NCI-H2196 (cell line): ENCODE measurements at regions not wholly inside any gene's neighbourhood (a gene's known extent, or its start where the extent isn't known, plus 50 kb on each side); places are given as distances from the start of the nearest gene placed in this dataset.

Source experiments
- DNase-seq: peaks from one replicate; lab custom pipeline; 2025; ENCODE audit not compliant: unreplicated experiment; lab: John Stamatoyannopoulos, UW

DNA sequence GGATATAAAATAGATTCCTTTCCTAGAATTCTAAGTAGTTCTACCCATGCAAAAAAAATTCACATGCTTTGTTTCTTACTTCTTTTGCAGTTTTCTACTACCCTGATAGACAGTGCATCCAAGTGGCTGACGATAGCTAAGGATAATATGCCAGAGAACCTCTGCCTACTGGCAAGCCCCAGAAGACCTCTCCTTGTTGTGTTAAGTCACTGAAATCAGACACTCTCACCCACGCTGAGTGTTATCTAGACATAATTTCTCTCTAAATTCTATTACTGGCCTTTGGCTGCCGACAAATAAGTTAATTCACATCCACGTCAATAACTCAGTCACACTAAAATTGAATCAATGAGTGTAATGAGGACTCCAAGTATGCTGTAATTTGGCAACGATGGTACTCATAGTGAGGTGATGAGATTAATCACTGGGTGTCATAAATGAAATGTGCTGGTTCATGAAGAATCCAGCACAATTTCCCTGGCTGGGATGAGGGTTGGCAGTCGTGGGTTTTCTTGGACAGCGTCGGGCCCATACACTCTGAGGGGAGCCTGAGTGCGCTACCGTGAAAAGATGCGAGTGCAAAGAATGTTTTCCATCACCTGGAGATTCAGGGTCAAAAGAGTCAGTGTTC is 354.8 kb upstream of the TMEM132C start:
- no peak for DNase-seq

DNA sequence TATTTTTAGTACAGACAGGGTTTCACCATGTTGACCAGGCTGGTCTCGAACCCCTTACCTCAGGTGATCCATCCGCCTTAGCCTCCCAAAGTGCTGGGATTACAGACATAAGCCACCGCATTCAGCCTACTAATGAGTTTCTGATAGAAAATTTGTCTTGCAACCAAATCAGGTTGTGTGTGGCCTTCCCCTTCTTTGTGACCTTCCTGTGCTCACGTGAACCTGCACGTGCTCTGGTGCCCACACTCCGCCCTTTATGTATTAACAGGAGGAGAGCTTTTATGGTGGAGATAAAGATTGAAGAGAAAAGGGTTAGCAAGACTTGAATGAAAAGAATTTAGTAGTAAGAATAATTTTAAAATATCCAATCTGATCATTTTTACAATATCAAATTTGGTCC is 343.5 kb upstream of the TMEM132C start:
- no peak for DNase-seq

DNA sequence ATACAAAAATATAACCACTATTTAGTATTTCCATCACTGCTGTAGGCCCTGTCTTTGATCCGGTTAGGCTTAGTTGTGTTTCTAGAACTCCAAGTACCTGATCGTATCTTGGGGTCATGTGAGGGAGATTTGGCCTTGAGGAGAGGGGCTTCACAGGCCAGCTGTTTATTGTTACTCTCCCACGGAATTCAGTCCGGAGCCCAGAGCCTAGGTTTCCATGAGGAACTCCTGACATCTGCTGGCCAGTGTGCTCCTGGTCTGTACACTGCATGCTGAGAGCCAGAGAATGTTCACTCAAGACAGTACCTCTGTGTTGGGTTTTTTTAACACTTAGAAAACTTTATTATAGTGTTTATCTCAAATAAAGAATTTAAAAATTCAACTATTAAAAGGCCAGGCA is 341.0 kb upstream of the TMEM132C start:
- DNase-seq: no peak

DNA sequence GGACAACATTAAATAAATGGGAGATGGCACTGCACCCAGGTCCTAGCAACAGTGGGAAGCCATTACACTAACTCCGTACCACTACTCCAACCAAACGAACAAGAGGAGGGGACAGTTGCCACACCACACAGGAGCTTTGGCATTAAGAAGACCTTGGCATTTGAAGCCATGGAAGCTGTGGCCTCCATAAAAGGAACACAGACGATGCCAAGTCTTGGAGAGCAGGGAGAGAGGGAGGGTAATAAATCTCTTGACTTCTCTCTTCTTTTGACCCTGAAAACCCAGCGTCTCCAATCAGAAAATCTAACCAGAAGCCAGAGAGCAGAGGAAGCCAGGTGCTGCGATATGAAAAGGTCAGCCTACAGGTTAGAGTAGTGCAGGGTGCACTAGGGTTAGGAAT is 338.8 kb upstream of the TMEM132C start:
- no peak for DNase-seq

DNA sequence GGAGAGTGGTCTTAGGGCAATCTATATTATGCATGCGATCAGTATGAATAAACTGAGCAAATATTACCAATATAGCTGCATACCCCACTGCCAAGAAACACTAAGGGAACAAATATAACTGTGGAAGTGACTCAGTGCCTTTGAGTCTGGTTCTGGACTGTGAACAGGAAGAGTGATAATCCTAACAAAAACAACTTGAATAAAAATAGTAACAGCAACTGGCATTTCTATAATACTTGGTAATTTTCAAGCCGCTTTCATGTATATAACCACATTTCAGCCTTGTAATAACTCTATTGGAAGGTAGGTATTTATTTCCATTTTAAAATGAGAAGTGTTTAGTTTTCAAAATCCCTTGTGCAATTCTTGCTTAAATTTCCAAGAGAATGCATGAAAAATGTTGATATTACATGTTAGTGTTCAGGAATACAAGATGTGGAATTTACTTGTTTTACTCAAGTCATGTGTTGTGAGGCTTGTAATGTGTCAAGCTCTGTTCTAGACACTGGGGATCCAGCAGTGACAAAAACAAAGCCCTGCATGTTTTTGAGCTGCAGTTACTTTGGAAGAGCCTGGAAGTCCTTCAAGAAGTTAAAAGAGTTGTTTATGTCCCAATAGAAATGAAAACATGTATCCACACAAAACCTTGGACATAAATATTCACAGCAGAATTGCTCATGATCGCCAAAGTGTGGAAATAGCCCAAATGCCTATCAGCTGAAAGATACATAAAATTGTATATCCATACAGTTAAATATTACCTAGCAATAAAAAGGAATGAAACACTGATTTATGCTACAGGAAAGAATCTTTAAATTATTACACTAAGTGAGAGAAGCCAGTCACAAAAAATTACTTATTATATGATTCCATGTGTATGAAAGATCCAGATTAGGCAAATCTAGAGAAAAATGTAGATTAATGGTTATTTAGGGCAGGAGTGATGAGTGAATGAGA is 338.1 kb upstream of the TMEM132C start:
- no peak for DNase-seq

DNA sequence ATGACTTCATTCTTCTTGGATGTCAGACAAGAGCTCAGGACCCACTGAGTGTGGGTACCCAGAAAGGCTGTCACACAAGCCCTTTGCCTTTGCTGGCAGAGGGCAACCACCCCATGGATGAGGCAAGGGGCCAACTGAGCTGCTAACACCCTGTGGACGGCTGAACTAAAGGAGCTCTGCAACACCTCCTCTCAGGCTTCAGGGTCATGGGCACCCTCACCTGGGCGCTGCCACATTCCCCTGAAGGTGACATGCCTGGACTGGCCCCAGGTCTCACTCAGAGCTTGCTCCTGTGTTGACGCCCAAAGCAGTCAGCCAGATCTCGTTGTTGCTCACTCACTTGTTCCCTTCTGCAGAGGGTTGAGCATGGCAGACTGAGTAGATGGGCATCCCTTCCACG is 336.8 kb upstream of the TMEM132C start:
- DNase-seq: no peak

DNA sequence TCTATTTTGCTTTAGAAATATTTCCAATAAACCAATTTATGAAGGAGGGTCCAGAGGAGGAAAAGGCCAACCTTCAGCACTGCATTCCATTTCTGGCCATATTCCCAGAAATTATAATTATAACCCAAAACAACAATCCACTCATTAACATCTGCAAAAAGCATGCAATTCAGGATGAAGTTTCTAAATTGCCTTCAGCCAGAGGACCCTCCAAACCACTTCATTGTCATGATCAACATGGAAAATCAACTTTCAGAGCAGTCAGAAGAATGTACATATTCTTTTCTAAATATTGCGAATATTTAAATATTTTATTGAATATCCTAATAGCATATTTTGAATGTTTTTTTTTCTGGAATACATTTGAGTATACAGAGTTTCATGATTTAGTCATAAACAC is 332.6 kb upstream of the TMEM132C start:
- no peak for DNase-seq

DNA sequence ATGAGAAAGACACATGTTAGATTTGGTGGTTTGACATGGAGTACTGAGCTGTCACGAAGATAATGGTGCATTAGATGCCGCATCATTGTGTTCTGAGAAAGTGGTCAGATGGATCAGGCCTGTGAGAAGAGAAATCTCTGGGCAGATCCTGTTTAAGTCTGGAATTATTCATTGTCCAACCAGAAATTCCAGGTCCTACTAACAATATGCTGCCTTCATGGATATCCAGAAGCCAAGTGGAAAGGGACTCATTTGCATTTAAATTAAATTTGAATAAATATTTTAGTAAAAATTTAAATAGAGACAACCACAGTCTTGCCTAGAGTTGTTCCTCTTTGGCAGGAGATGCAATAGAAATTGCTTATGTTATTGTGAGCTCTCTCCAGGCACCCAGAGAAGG is 330.5 kb upstream of the TMEM132C start:
- DNase-seq: no peak

DNA sequence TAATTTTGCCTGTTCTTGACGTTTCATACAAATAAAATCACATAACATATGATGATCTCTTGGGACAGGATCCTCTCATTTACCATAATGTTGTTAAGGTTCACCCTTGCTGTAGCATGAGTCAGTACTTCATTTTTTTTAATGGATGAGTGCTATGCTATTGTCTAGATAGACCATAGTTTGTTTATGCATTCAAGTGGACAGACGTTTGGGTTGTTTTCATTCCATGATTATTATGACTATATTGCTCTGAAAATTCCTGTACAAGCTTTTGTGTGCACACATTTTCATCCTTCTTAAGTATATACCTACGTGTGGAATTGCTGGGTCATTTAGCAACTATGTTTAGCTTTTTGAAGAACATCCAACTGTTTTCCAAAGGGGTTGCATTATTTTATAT is 325.6 kb upstream of the TMEM132C start:
- no peak for DNase-seq

DNA sequence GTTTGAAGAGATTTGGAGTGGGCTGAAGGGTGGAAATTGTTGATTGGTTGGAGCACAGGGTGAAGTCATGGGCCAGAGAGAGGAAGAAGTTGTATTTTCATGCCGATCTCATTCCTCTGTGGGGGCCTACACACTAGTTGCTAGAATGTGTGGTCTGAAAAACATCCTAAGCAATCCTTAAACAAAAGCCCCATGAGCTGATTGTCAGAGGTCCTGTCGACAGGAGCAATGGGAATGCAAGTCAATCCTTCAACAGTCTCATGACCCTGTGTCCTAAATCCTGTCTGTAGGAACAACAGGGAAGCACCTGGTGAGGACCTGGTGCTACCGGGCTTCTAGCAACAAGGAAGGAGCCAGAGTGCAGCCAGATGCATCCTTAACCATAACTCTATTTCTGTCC is 324.0 kb upstream of the TMEM132C start:
- no peak for DNase-seq

DNA sequence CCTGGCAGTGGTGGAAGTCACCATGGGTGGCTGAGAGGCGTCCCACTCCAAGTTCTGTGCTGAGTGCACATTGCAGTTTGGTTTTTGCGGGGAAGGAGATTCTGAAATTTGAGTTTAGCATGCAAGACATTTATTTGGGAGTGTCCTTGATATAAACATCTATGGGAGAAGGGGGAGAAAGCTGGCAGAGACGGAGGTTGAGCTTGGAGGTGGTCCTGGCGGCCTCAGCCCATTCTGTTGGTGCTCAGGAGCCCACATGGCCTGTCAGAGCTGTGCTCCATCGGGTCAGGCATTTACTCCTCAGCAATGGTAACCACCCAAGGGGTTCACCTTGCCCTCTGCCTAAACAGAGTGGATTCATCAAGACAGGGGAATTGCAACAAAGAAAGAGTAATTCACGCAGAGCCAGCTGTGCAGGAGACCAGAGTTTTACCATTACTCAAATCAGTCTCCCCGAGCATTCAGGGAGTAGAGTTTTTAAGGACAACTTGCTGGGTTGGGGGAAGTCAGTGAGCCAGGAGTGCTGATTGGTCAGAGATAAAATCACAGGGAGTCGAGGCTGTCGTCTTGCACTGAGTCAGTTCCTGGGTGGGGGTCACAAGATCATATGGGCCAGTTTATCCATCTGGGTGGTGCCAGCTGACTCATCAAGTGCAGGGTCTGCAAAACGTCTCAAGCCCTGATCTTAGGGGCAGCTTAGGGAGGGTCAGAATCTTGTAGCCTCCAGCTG is 323.3 kb upstream of the TMEM132C start:
- no peak for DNase-seq

DNA sequence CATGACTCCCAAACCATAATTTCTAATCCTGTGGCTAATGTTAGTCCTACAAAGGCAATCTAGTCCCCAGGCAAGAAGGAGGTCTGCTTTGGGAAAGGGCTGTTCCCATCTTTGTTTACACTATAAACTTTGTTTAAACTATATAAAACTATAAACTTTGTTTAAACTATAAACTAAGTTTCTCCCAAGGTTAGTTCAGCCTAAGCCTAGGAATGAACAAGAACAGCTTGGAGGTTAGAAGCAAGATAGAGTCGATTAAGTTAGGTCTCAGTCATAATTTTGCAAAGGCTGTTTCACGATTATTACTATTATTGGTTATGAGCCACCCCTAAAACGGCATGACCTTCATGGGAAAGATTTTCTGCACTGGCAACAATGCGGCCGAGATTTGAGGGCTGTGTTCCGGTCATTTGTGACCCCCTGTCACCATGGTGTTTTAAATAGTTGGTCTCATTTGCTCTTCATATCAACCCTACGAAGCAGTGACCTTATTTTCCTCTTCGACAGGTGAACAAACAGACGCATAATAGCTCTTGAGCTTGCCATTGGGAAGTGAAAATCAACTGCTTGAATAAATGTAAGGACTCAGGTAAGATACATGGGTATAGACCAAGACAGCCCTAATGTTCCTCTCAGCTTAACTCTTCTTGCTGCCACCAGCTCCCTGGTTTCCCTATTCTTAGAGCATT is 322.6 kb upstream of the TMEM132C start:
- DNase-seq: no peak

DNA sequence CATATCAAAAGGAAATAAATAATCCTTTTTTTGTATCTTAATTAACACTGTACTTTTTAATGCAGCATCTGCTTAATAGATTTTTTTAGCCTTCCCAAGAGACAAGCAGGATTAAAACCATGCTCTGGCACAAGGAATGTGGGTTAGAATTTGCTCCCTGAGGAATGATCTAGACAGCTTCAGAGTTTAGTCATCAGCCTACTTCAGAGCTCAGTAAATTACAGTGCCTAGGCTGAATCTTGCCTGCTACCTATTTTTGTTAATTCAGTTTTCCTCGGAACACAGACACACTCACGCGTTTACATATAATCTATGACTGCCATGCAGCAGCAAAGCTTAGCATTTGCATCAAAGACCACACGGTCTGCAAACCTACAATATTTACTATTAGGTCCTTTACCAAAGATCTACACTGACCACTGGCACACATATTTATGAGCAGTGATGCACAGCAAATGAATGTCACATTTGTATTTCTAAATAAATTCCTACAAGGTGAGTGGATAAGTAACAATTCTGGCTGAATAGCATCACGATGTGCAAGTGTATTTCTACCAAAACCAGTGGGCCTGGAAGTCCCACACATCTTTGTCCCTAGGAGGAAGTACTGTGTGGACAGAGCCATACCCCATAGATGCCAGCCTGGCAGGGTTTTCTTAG is 309.8 kb upstream of the TMEM132C start:
- no peak for DNase-seq

DNA sequence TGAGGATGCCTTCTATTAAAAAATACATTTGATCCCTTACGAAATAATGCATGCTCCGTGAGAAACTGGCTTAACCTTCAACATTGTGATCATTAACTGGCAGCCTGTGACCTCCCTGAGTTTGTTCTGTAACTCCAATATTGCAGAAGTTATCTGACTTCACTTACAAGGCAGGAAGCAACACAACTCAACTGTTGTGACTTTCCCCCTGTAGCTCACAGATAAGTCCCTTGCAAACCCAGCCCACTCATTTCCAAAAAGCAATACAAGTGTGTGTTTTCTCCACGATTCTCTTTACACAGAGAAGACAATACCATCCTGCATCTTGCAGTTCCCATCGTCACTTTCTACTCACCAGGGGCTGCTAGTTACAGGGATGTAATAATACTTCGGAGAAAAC is 304.7 kb upstream of the TMEM132C start:
- no peak for DNase-seq

DNA sequence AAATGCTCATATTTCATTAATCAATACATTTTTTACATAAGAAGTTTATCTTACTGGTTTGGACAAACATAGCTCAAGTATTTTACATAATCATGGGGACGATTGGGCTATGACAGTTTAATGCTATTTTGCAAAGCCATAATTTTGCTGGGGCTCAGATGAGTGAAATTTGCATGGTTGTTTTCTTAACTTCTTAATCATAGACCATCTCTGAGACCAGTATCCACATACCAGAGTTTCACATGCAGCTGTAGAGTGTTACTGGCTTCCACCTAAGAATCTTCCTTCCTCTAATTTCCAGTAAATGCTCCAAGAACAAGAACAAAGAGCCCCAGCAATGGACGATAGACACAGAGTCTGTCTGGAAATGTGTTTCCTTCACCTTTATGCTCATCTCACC is 303.0 kb upstream of the TMEM132C start:
- DNase-seq: no peak

DNA sequence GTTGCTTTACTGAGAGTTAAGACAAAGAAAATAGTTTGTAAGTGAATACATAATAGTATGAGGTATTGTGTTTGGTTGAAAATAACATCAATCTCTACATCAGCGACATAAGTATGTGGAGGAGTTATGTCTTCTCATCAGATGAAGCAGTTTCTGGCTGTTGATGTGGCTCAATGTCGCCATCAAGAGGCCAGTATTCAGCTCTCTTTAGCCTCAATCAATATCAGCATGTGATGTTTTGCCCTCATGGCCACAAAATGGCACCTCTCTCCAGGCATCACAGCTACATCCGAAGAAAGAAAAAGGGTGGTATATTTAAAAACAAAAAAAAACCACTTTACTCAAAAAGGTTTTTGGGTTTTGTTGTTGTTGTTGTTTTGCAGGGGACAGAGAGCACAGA is 302.3 kb upstream of the TMEM132C start:
- DNase-seq: no peak

DNA sequence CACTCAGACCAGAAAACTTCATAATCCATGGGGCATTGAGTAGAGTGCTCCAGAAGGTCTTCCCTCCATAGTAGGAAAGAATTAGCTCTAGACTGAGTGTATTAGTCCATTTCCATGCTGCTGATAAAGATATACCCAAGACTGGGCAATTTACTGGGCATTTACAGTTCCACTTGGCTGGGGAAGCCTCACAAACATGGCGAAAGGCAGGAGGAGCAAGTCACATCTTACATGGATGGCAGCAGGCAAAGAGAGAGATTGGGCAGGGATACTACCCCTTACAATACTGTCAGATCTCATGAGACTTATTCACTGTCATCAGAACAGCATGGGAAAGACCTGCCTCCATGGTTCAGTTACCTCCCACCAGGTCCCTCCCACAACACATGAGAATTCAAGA is 300.6 kb upstream of the TMEM132C start:
- DNase-seq: no peak

DNA sequence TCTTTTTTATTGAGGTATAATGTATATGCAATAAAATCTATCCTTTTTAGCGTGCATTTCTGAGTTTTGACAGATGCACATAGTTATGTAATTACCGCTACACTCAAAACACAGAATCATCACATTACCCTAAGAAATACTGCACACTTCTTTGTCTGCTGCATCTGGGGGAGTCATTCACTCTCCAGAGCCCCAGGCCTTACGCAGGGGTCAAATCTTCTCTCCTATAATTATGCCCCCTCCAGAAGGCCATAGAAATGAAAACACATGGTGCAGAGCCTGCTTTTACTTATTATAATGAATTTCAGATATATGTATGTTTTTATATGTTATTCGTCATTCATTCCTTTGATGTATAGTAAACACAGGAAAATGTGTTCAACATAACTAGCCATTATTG is 296.5 kb upstream of the TMEM132C start:
- no peak for DNase-seq

DNA sequence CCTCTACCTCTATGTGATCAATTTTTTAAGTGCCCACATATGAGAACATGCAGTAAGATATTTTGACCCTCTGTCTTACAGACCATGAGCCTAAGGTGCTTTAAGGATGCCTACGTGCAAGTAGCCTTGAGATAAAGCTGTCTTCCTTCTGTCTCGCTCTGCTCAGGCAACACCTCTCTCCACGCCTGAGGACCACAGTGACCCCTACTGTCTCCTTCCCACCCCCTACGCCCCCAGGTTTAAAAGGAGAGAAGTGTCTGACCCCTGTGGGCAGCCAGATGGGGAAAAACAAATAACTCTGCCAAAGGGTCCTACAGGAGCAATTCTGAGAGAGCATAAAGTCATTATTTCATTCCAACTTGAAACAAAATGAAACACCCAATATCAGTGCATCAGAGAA is 286.4 kb upstream of the TMEM132C start:
- no peak for DNase-seq

DNA sequence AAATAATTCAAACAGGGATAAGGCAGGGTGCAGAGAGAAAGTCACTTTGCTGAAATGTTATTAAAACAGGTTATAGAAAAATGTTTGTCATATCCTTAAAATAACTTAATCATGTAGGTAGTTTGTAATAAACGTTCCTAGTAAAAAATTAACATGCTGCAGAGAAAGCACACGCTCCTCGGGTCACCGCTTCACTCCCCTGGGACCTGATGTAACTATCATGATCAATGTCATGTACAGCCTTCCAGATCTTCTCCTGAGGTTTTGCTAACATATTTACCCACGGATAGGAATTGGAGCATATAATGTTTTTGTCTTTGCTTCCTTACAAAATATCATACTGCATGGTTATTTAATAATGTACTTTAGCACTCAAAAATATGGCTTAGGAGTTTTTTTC is 285.1 kb upstream of the TMEM132C start:
- no peak for DNase-seq
